K562 (cell line): ENCODE measurements at regions not wholly inside any gene's neighbourhood (a gene's known extent, or its start where the extent isn't known, plus 50 kb on each side); places are given as distances from the start of the nearest gene placed in this dataset.
"Not testable (repeated sequence)": the region's sequence is repeated elsewhere in the genome, so short reads cannot be mapped to it uniquely, and the experiment has no call there.

Experiments
- ATAC-seq: fragments of 200-7000 bp; cut with Tn5 transposase; 3 replicates; pipeline ENCODE4 v1.9.1; 2020; ENCODE audit warnings: moderate library complexity
- BruUV-seq: library from RNA; stranded (reverse); fragments of 400-500 nt; replicated peaks from 2 replicates; lab custom pipeline; 2021; lab: Mats Ljungman, UMichigan
- CTCF ChIA-PET: fragments of 300-600 bp; formaldehyde crosslinking; extraction: SDS; loops from one replicate; lab custom pipeline; 2021; ENCODE audit warnings: low intra/inter-chr PET ratio; lab: Yijun Ruan, JAX
- POLR2A ChIA-PET: fragments of 300-600, 350-650 bp; sonication (Branson Sonifier 250); formaldehyde crosslinking; extraction: SDS; loops from one replicate; lab custom pipeline; 2021; ENCODE audit warnings: antibody characterized with exemption, inconsistent platforms; lab: Yijun Ruan, JAX
- DNase-seq, 4 experiments: peaks; one replicate each; pipeline versions ENCODE4 v3.0.0 to v3.0.0-alpha.2; 2011 to 2018; ENCODE audit warnings: low spot score in 3 of 4, mixed read lengths in 3 of 4; ENCODE audit errors: extremely low read depth in 1 of 4
- FAIRE-seq: peaks from 2 replicates; lab custom pipeline; 2011; peaks lifted over from hg19 to GRCh38; lab: Jason Lieb, UNC
- H2AFZ ChIP-seq: 2 replicates; pipeline ENCODE4 v1.6.0; 2011; ENCODE audit warnings: low read depth, low read length, control low read depth, inconsistent platforms
- H3K27ac ChIP-seq: fragments of 200-600 bp; 3 replicates; pipeline ENCODE4 v1.8.0; 2011; ENCODE audit warnings: low read depth, mild to moderate bottlenecking, control low read depth, inconsistent platforms, low read length, moderate library complexity, mixed read lengths; ENCODE audit errors: extremely low read depth
- H3K27me3 ChIP-seq, 2 experiments: fragments of 300-600 bp in 1 of 2; 2 replicates in 1 of 2; 3 replicates in 1 of 2; pipeline versions ENCODE4 v1.6.0 to v1.8.0; 2011; ENCODE audit warnings: inconsistent platforms in 2 of 2, low read length in 2 of 2, mild to moderate bottlenecking in 1 of 2, mixed read lengths in 1 of 2, moderate library complexity in 1 of 2; ENCODE audit not compliant: control insufficient read depth in 2 of 2, insufficient read depth in 2 of 2
- H3K36me3 ChIP-seq: fragments of 300-600 bp; 3 replicates; pipeline ENCODE4 v1.8.0; 2011; ENCODE audit warnings: mild to moderate bottlenecking, low read length, inconsistent platforms; ENCODE audit not compliant: control insufficient read depth, insufficient read depth
- H3K4me1 ChIP-seq, 2 experiments: fragments of 200-600 bp in 1 of 2; replicated peaks in 1 of 2; 2 replicates in 1 of 2; 3 replicates in 1 of 2; pipeline versions ENCODE4 v1.5.1 to v1.8.0; 2011; ENCODE audit warnings: inconsistent platforms in 2 of 2, low read length in 2 of 2, mild to moderate bottlenecking in 1 of 2, mixed read lengths in 1 of 2, moderate library complexity in 1 of 2; ENCODE audit not compliant: control insufficient read depth in 2 of 2, insufficient read depth in 2 of 2
- H3K4me2 ChIP-seq: 2 replicates; pipeline ENCODE4 v1.6.1; 2011; ENCODE audit warnings: low read length, control low read depth, inconsistent platforms, mixed read lengths; ENCODE audit not compliant: insufficient read depth
- H3K4me3 ChIP-seq: fragments of 200-600 bp; sonication (generic), shearing (Covaris generic); 2 replicates; pipeline ENCODE4 v1.5.1; 2016; ENCODE audit warnings: control low read depth, inconsistent platforms
- H3K79me2 ChIP-seq: fragments of 200-600 bp; 3 replicates; pipeline ENCODE4 v1.8.0; 2011; ENCODE audit warnings: low read length, inconsistent platforms; ENCODE audit not compliant: control insufficient read depth, insufficient read depth
- H3K9ac ChIP-seq, 2 experiments: 2 replicates each; pipeline versions ENCODE4 v1.6.0 to v1.6.1; 2011; ENCODE audit warnings: low read depth in 2 of 2, low read length in 2 of 2, control low read depth in 1 of 2, inconsistent platforms in 1 of 2, mild to moderate bottlenecking in 1 of 2, mixed read lengths in 1 of 2; ENCODE audit not compliant: insufficient read depth in 1 of 2
- H3K9me1 ChIP-seq: one replicate; pipeline ENCODE4 v1.6.0; 2011; ENCODE audit warnings: inconsistent platforms, mild to moderate bottlenecking, low read length, moderate library complexity; ENCODE audit not compliant: control insufficient read depth, insufficient read depth
- H3K9me3 ChIP-seq: replicated peaks from 2 replicates; pipeline ENCODE4 v1.5.1; 2011; ENCODE audit warnings: low read depth, low read length, inconsistent platforms; ENCODE audit not compliant: control insufficient read depth, insufficient read depth
- H4K20me1 ChIP-seq: replicated peaks from 2 replicates; pipeline ENCODE4 v1.6.1; 2011; ENCODE audit warnings: low read length, inconsistent platforms, mixed read lengths; ENCODE audit not compliant: control insufficient read depth, insufficient read depth
- ZNF507 ChIP-seq: conservative IDR thresholded peaks from 2 replicates; pipeline ENCODE4 v1.6.1; 2017; ENCODE audit warnings: missing genetic modification characterization, missing compliant biosample characterization
- WGBS: fragments of 100-300 bp; shearing (Covaris generic); methylation state at CpG from one replicate; pipeline ENCODE4 v1.1.6; 2016; ENCODE audit warnings: low coverage, mixed read lengths; ENCODE audit not compliant: insufficient coverage; ENCODE audit errors: missing lambda C conversion rate; 5-methylcytosine and 5-hydroxymethylcytosine counted together
- in situ Hi-C: fragments of 300-500 bp; cut with MboI; formaldehyde crosslinking; loops from 4 replicates; pipeline ENCODE4 v1.15.0; 2018; ENCODE audit warnings: inconsistent platforms, mixed read lengths
- intact Hi-C: fragments of 100-400 bp; cut with micrococcal nuclease; formaldehyde crosslinking; loops from 2 replicates; pipeline ENCODE4 v1.14.2; 2022
- TF ChIP-seq, protein P1 (sequence below): sonication (generic); formaldehyde crosslinking; IDR thresholded peaks from 2 replicates; pipeline ENCODE4 v1.8.0; 2022; ENCODE audit warnings: missing genetic modification reagents, mild to moderate bottlenecking, moderate library complexity, borderline replicate concordance

DNA sequence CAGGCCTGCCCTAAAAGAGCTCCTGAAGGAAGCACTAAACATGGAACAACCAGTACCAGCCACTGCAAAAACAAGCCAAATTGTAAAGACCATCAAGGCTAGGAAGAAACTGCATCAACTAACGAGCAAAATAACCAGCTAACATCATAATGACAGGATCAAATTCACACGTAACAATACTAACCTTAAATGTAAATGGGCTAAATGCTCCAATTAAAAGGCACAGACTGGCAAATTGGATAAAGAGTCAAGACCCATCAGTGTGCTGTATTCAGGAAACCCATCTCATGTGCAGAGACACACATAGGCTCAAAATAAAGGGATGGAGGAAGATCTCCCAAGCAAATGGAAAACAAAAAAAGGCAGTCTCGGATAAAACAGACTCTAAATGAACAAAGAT lies 117.7 kb upstream of the ETV3 start:
- FAIRE-seq, POLR2A ChIA-PET, DNase-seq, CTCF ChIA-PET, H3K9me3 ChIP-seq, H3K79me2 ChIP-seq, H4K20me1 ChIP-seq, H3K27me3 ChIP-seq, in situ Hi-C loops, H2AFZ ChIP-seq, H3K36me3 ChIP-seq, intact Hi-C loops, H3K27ac ChIP-seq, H3K4me3 ChIP-seq, BruUV-seq, ATAC-seq, H3K9me1 ChIP-seq, H3K4me1 ChIP-seq, H3K4me2 ChIP-seq, H3K9ac ChIP-seq: not testable (repeated sequence)
- 19% methylated on average over 2 of the region's 3 CpGs for WGBS
- TF ChIP-seq ZNF507 (tag), result peak; percentile 95

DNA sequence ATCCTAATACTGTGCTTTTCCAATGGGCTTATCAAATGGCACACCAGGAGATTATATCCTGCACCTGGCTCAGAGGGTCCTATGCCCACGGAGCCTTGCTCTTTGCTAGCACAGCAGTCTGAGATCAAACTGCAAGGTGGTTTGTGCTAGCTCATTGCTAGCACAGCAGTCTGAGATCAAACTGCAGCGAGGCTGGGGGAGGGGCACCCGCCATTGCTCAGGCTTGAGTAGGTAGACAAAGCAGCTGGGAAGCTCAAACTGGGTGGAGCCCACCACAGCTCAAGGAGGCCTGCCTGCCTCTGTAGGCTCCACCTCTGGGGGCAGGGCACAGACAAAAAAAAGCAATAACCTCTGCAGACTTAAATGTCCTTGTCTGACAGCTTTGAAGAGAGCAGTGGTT lies 116.0 kb upstream of the ETV3 start:
- H3K27me3 ChIP-seq, H3K4me3 ChIP-seq, H3K4me2 ChIP-seq, H3K27ac ChIP-seq, H3K36me3 ChIP-seq, H3K9me3 ChIP-seq, POLR2A ChIA-PET, H4K20me1 ChIP-seq, H2AFZ ChIP-seq, H3K9me1 ChIP-seq, CTCF ChIA-PET, FAIRE-seq, BruUV-seq, in situ Hi-C loops, intact Hi-C loops, H3K79me2 ChIP-seq, H3K4me1 ChIP-seq, H3K9ac ChIP-seq: not testable (repeated sequence)
- TF ChIP-seq, protein P1, sequence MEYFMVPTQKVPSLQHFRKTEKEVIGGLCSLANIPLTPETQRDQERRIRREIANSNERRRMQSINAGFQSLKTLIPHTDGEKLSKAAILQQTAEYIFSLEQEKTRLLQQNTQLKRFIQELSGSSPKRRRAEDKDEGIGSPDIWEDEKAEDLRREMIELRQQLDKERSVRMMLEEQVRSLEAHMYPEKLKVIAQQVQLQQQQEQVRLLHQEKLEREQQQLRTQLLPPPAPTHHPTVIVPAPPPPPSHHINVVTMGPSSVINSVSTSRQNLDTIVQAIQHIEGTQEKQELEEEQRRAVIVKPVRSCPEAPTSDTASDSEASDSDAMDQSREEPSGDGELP (CRISPR knock-in tag), result peak; percentile 56; the same call in 1 of the 2 replicates
- DNase-seq (peak in 1 of 4 experiments; percentile 37), ATAC-seq (peak; percentile 62)
- whole genome bisulfite sequencing, result 4% methylated on average over 3 of the region's 3 CpGs
